SIG-M5 treated with dmso at 0.1 percent for 504 hours (cell line): ENCODE measurements at regions not wholly inside any gene's neighbourhood (a gene's known extent, or its start where the extent isn't known, plus 50 kb on each side); places are given as distances from the start of the nearest gene placed in this dataset.

Experiments
- DNase-seq: peaks from one replicate; lab custom pipeline; 2025; ENCODE audit not compliant: unreplicated experiment; lab: John Stamatoyannopoulos, UW

- no peak for DNase-seq
These were observed 335.4 kb downstream of the DHX15 start for GRCh38 chr4:24248674-24249630.

GRCh38 chr4:24245491-24245820 is 338.9 kb downstream of the DHX15 start:
- no peak for DNase-seq

GRCh38 chr4:24244663-24245490 is 339.5 kb downstream of the DHX15 start:
- DNase-seq, result no peak

- no peak for DNase-seq
These were observed 340.7 kb downstream of the DHX15 start for GRCh38 chr4:24243641-24244040.

GRCh38 chr4:24241511-24241910 is 342.8 kb downstream of the DHX15 start:
- no peak for DNase-seq

- DNase-seq, result no peak
These were observed 343.7 kb downstream of the DHX15 start for GRCh38 chr4:24240655-24241054.

GRCh38 chr4:24237709-24238108 is 346.6 kb downstream of the DHX15 start:
- DNase-seq, result no peak

GRCh38 chr4:24236532-24236931 is 346.7 kb upstream of the PPARGC1A start:
- no peak for DNase-seq

GRCh38 chr4:24236120-24236519 is 346.3 kb upstream of the PPARGC1A start:
- DNase-seq, result no peak

GRCh38 chr4:24235618-24236017 is 345.8 kb upstream of the PPARGC1A start:
- no peak for DNase-seq

GRCh38 chr4:24234288-24234848 is 344.5 kb upstream of the PPARGC1A start:
- DNase-seq, result no peak

GRCh38 chr4:24230955-24231354 is 341.1 kb upstream of the PPARGC1A start:
- DNase-seq, result no peak

- no peak for DNase-seq
These were observed 340.1 kb upstream of the PPARGC1A start for GRCh38 chr4:24229978-24230377.

GRCh38 chr4:24228692-24229091 is 338.8 kb upstream of the PPARGC1A start:
- DNase-seq, result no peak

GRCh38 chr4:24226667-24227066 is 336.8 kb upstream of the PPARGC1A start:
- no peak for DNase-seq

GRCh38 chr4:24226023-24226422 is 336.2 kb upstream of the PPARGC1A start:
- no peak for DNase-seq

GRCh38 chr4:24224446-24224845 is 334.6 kb upstream of the PPARGC1A start:
- no peak for DNase-seq

GRCh38 chr4:24219209-24219608 is 329.4 kb upstream of the PPARGC1A start:
- no peak for DNase-seq

GRCh38 chr4:24218566-24218965 is 328.7 kb upstream of the PPARGC1A start:
- no peak for DNase-seq

GRCh38 chr4:24214796-24215195 is 324.9 kb upstream of the PPARGC1A start:
- DNase-seq, result no peak

GRCh38 chr4:24213961-24214360 is 324.1 kb upstream of the PPARGC1A start:
- no peak for DNase-seq

GRCh38 chr4:24212642-24213041 is 322.8 kb upstream of the PPARGC1A start:
- no peak for DNase-seq
